H1 (cell line): ENCODE measurements at regions not wholly inside any gene's neighbourhood (a gene's known extent, or its start where the extent isn't known, plus 50 kb on each side); places are given as distances from the start of the nearest gene placed in this dataset.

ENCODE experiments used
- CTCF ChIA-PET: fragments of 300-600 bp; sonication (Branson Sonifier 250); formaldehyde crosslinking; loops from one replicate; lab custom pipeline; 2021; ENCODE audit not compliant: partially characterized antibody; lab: Charles Lee
- POLR2A ChIA-PET: fragments of 300-600 bp; sonication (Branson Sonifier 250); formaldehyde crosslinking; loops from one replicate; lab custom pipeline; 2021; ENCODE audit warnings: inconsistent platforms; ENCODE audit not compliant: partially characterized antibody; lab: Charles Lee
- DNase-seq, 2 experiments: peaks; one replicate each; pipeline versions ENCODE4 v3.0.0 to v3.0.0-alpha.2; 2010 to 2022; ENCODE audit warnings: low spot score in 2 of 2, low read depth in 1 of 2, mixed read lengths in 1 of 2
- FAIRE-seq: peaks from 2 replicates; lab custom pipeline; 2011; peaks lifted over from hg19 to GRCh38; lab: Jason Lieb, UNC
- H2AFZ ChIP-seq: 2 replicates; pipeline ENCODE4 v1.8.1; 2012; ENCODE audit warnings: low read length, inconsistent platforms
- H2AK5ac ChIP-seq: 2 replicates; pipeline ENCODE4 v1.6.1; 2013; ENCODE audit warnings: low read depth, low read length
- H2BK120ac ChIP-seq: replicated peaks from 2 replicates; pipeline ENCODE3; 2013; ENCODE audit warnings: low read depth, low read length, inconsistent platforms
- H2BK12ac ChIP-seq: 2 replicates; pipeline ENCODE4 v1.6.1; 2013; ENCODE audit warnings: low read depth, low read length
- H2BK15ac ChIP-seq: 2 replicates; pipeline ENCODE4 v1.6.1; 2013; ENCODE audit warnings: low read length
- H2BK20ac ChIP-seq: 2 replicates; pipeline ENCODE4 v1.6.1; 2013; ENCODE audit warnings: low read length
- H2BK5ac ChIP-seq: 2 replicates; pipeline ENCODE4 v1.6.1; 2013; ENCODE audit warnings: low read depth, low read length
- H3K14ac ChIP-seq: 2 replicates; pipeline ENCODE4 v1.6.1; 2013; ENCODE audit warnings: inconsistent platforms; ENCODE audit not compliant: insufficient read length
- H3K18ac ChIP-seq: 2 replicates; pipeline ENCODE4 v1.6.1; 2013; ENCODE audit warnings: low read length; ENCODE audit errors: extremely low read depth
- H3K23ac ChIP-seq: 2 replicates; pipeline ENCODE4 v1.6.1; 2013; ENCODE audit warnings: inconsistent platforms; ENCODE audit not compliant: insufficient read length
- H3K23me2 ChIP-seq: 2 replicates; pipeline ENCODE4 v1.6.1; 2013; ENCODE audit warnings: low read depth, low read length
- H3K27ac ChIP-seq: 2 replicates; pipeline ENCODE4 v1.6.1; 2011; ENCODE audit warnings: low read depth, low read length, inconsistent platforms
- H3K27me3 ChIP-seq, 4 experiments: replicated peaks in 1 of 4; 1 replicate in 1 of 4; 2 replicates in 3 of 4; pipeline versions ENCODE4 v1.6.1 to v1.8.1; 2011 to 2013; ENCODE audit warnings: low read length in 3 of 4, mild to moderate bottlenecking in 3 of 4, inconsistent platforms in 2 of 4, mixed read lengths in 2 of 4, moderate library complexity in 1 of 4; ENCODE audit not compliant: control insufficient read depth in 3 of 4, insufficient read depth in 3 of 4; ENCODE audit errors: extremely low read depth in 1 of 4
- H3K36me3 ChIP-seq, 4 experiments: 2 replicates each; pipeline versions ENCODE4 v1.6.1 to v1.8.1; 2011 to 2013; ENCODE audit warnings: mild to moderate bottlenecking in 4 of 4, low read length in 3 of 4, moderate library complexity in 2 of 4, control low read depth in 1 of 4, inconsistent platforms in 1 of 4; ENCODE audit not compliant: insufficient read depth in 4 of 4, control insufficient read depth in 2 of 4
- H3K4ac ChIP-seq: replicated peaks from 2 replicates; pipeline ENCODE3; 2013; ENCODE audit warnings: low read length, low read depth, mixed read lengths, inconsistent platforms; ENCODE audit not compliant: insufficient read length
- H3K4me1 ChIP-seq, 4 experiments: replicated peaks in 1 of 4; 1 replicate in 1 of 4; 2 replicates in 3 of 4; pipeline versions ENCODE4 v1.6.1 to v1.8.1; 2011 to 2013; ENCODE audit warnings: low read length in 3 of 4, inconsistent platforms in 2 of 4, mixed read lengths in 1 of 4; ENCODE audit not compliant: insufficient read depth in 4 of 4, control insufficient read depth in 3 of 4
- H3K4me2 ChIP-seq, 2 experiments: 2 replicates each; pipeline versions ENCODE4 v1.6.1 to v1.8.1; 2011 to 2013; ENCODE audit warnings: low read depth in 2 of 2, low read length in 2 of 2, control low read depth in 1 of 2, inconsistent platforms in 1 of 2, mild to moderate bottlenecking in 1 of 2; ENCODE audit not compliant: insufficient read depth in 1 of 2
- H3K4me3 ChIP-seq, 4 experiments: fragments of 200-600, 300-600 bp in 1 of 4; sonication (generic), shearing (Covaris generic), sonication (Bioruptor Twin) in 1 of 4; 2 replicates each; pipeline versions ENCODE4 v1.5.1 to v1.8.1; 2011 to 2016; ENCODE audit warnings: low read length in 4 of 4, low read depth in 3 of 4, control low read depth in 2 of 4, inconsistent platforms in 2 of 4, mild to moderate bottlenecking in 2 of 4, mixed read lengths in 1 of 4, moderate library complexity in 1 of 4; ENCODE audit not compliant: insufficient read depth in 2 of 4; ENCODE audit errors: extremely low read depth in 1 of 4
- H3K56ac ChIP-seq: replicated peaks from 2 replicates; pipeline ENCODE3; 2013; ENCODE audit warnings: low read depth, mild to moderate bottlenecking, mixed read lengths, low read length, inconsistent platforms; ENCODE audit not compliant: insufficient read length
- H3K79me1 ChIP-seq: 2 replicates; pipeline ENCODE4 v1.6.1; 2013; ENCODE audit warnings: low read depth, low read length, control low read depth
- H3K79me2 ChIP-seq, 2 experiments: 2 replicates each; pipeline versions ENCODE4 v1.6.1 to v1.8.1; 2012 to 2013; ENCODE audit warnings: low read length in 2 of 2, mild to moderate bottlenecking in 2 of 2, inconsistent platforms in 1 of 2; ENCODE audit not compliant: insufficient read depth in 2 of 2, control insufficient read depth in 1 of 2
- H3K9ac ChIP-seq, 4 experiments: replicated peaks in 1 of 4; 1 replicate in 1 of 4; 2 replicates in 3 of 4; pipeline versions ENCODE4 v1.6.1 to v1.8.1; 2011 to 2013; ENCODE audit warnings: low read depth in 3 of 4, low read length in 3 of 4, control low read depth in 2 of 4, mild to moderate bottlenecking in 2 of 4, moderate library complexity in 2 of 4, inconsistent platforms in 1 of 4; ENCODE audit errors: extremely low read depth in 1 of 4
- H3K9me3 ChIP-seq, 2 experiments: 2 replicates each; pipeline versions ENCODE4 v1.6.1 to v1.8.1; 2012 to 2013; ENCODE audit warnings: mild to moderate bottlenecking in 2 of 2, moderate library complexity in 2 of 2, control low read depth in 1 of 2, inconsistent platforms in 1 of 2, low read depth in 1 of 2, low read length in 1 of 2, mixed read lengths in 1 of 2; ENCODE audit not compliant: insufficient read depth in 2 of 2
- H4K20me1 ChIP-seq, 2 experiments: replicated peaks in 1 of 2; 2 replicates each; pipeline versions ENCODE3 to v1.8.1; 2011 to 2013; ENCODE audit warnings: inconsistent platforms in 2 of 2, low read length in 2 of 2, mild to moderate bottlenecking in 1 of 2; ENCODE audit not compliant: insufficient read depth in 2 of 2, control insufficient read depth in 1 of 2
- H4K5ac ChIP-seq: 2 replicates; pipeline ENCODE4 v1.6.1; 2013; ENCODE audit warnings: low read length, low read depth, mixed read lengths, inconsistent platforms; ENCODE audit not compliant: insufficient read length
- H4K8ac ChIP-seq: 2 replicates; pipeline ENCODE4 v1.8.0; 2013; ENCODE audit warnings: mild to moderate bottlenecking, moderate library complexity, low read length, inconsistent platforms; ENCODE audit not compliant: insufficient read depth; ENCODE audit errors: extremely low read depth
- H4K91ac ChIP-seq: replicated peaks from 2 replicates; pipeline ENCODE3; 2013; ENCODE audit warnings: low read length, mixed read lengths, inconsistent platforms; ENCODE audit not compliant: insufficient read length
- ATF3 ChIP-seq: IDR thresholded peaks from 2 replicates; pipeline ENCODE4 v1.6.1; 2011; ENCODE audit warnings: low read depth, mild to moderate bottlenecking, low read length; ENCODE audit not compliant: insufficient read depth
- CBX8 ChIP-seq: fragments of 300-800, 300-1000 bp; sonication (generic); IDR thresholded peaks from 2 replicates; pipeline ENCODE4 v1.7.1; 2016; ENCODE audit warnings: low read depth, low read length, borderline replicate concordance
- EP300 ChIP-seq, 2 experiments: IDR thresholded peaks; 1 replicate in 1 of 2; 2 replicates in 1 of 2; pipeline ENCODE4 v1.6.1; 2011 to 2012; ENCODE audit warnings: low read depth in 2 of 2, low read length in 2 of 2, mild to moderate bottlenecking in 2 of 2, borderline replicate concordance in 1 of 2, inconsistent platforms in 1 of 2, moderate library complexity in 1 of 2
- KDM1A ChIP-seq: fragments of 200-600, 300-600 bp; sonication (generic); IDR thresholded peaks from 2 replicates; pipeline ENCODE4 v1.7.1; 2016; ENCODE audit warnings: mild to moderate bottlenecking, low read length, borderline replicate concordance
- POLR2AphosphoS5 ChIP-seq: IDR thresholded peaks from 2 replicates; pipeline ENCODE4 v1.6.1; 2011; ENCODE audit warnings: low read depth, low read length
- RBBP5 ChIP-seq: IDR thresholded peaks from 2 replicates; pipeline ENCODE4 v1.7.1; 2012; ENCODE audit warnings: low read depth, mild to moderate bottlenecking, inconsistent platforms, low read length, moderate library complexity, borderline replicate concordance
- SP2 ChIP-seq: IDR thresholded peaks from 2 replicates; pipeline ENCODE4 v1.6.1; 2012; ENCODE audit warnings: mild to moderate bottlenecking, low read length, inconsistent platforms
- TAF1 ChIP-seq: IDR thresholded peaks from 2 replicates; pipeline ENCODE4 v1.6.1; 2011; ENCODE audit warnings: mild to moderate bottlenecking, low read depth, low read length
- TAF7 ChIP-seq: optimal IDR thresholded peaks from 2 replicates; pipeline ENCODE3; 2011; ENCODE audit warnings: low read depth, mild to moderate bottlenecking, inconsistent platforms, low read length, moderate library complexity, borderline replicate concordance
- WGBS, 2 experiments: shearing (Covaris generic) in 1 of 2; methylation state at CpG; one replicate each; pipeline versions ENCODE4 v1.1.6 to v1.1.7; 2013 to 2015; ENCODE audit warnings: low lambda C conversion rate in 2 of 2, mixed read lengths in 2 of 2, inconsistent platforms in 1 of 2, low coverage in 1 of 2, missing lambda C conversion rate in 1 of 2; ENCODE audit not compliant: insufficient replicate concordance in 2 of 2, insufficient coverage in 1 of 2, insufficient read length in 1 of 2; ENCODE audit errors: extremely low coverage in 1 of 2, missing lambda C conversion rate in 1 of 2; 5-methylcytosine and 5-hydroxymethylcytosine counted together

- H4K5ac ChIP-seq = no peak overlapping the region
- no peak overlapping the region for H2BK120ac ChIP-seq
- no peaks in the 10 kb centered on the region for H3K9me3 ChIP-seq
- no peak overlapping the region for H3K9ac ChIP-seq
- H2BK5ac ChIP-seq = no peak overlapping the region
- H3K4me3 ChIP-seq = no peak overlapping the region
- no peak overlapping the region for H4K91ac ChIP-seq
- 92% methylated on average over 3 of the region's 3 CpGs; no CpG with 5 or more reads in 1 of the 2 experiments for WGBS, 2 experiments
- no peaks in the 10 kb centered on the region for H3K79me1 ChIP-seq
- no peak overlapping the region for H3K56ac ChIP-seq
- no peak overlapping the region for H2BK12ac ChIP-seq
- H3K79me2 ChIP-seq = no peaks in the 10 kb centered on the region
- no peak overlapping the region for H3K23ac ChIP-seq
- H2AFZ ChIP-seq = no peak overlapping the region
- H3K27me3 ChIP-seq = no peaks in the 10 kb centered on the region; a peak in 1 of 7 replicates
- POLR2A ChIA-PET = interaction anchor here (0.9 to 1.5 kb wide), 2 partner anchors 9 to 46 kb away, joined by 3 read pairs; no protein-coding TSS in a partner anchor
- no peak overlapping the region for H3K4ac ChIP-seq
- H3K18ac ChIP-seq = no peak overlapping the region
- H2AK5ac ChIP-seq = no peak overlapping the region
- CTCF ChIA-PET = interaction anchor here (0.7 to 2.4 kb wide), 8 partner anchors 10 to 362 kb away, joined by 3 to 13 read pairs (median 3); no protein-coding TSS in a partner anchor
- TF ChIP-seq SP2 = no peak
- TF ChIP-seq RBBP5 = no peak
- TF ChIP-seq EP300 (IDR thresholded peaks at IDR 0.05; ENCODE audit: borderline replicate concordance in 1 of 2, low read depth in 2 of 2, low read length in 2 of 2) = no peak
- no peak for TF ChIP-seq TAF7
- TF ChIP-seq CBX8 = no peak
- TF ChIP-seq ATF3 = no peak
- TF ChIP-seq TAF1 = no peak
- TF ChIP-seq KDM1A = no peak
- no peak for TF ChIP-seq POLR2AphosphoS5
- TF ChIP-seq, all 59 proteins: peak for 0
- H3K27ac ChIP-seq = no peak overlapping the region
- DNase-seq = no peak
- H3K4me2 ChIP-seq = no peak overlapping the region
- H3K36me3 ChIP-seq = no peaks in the 10 kb centered on the region
- H3K23me2 ChIP-seq = no peaks in the 10 kb centered on the region
- H3K4me1 ChIP-seq = peaks cover 0 to 4% (median 0%) of the 10 kb centered on the region in 4 experiments; a peak in 1 of 7 replicates
- no peak overlapping the region for H2BK15ac ChIP-seq
- no peak overlapping the region for H3K14ac ChIP-seq
- no peaks in the 10 kb centered on the region for H4K20me1 ChIP-seq
- H2BK20ac ChIP-seq = no peak overlapping the region
- FAIRE-seq = no peak
- no peak overlapping the region for H4K8ac ChIP-seq
Measured at GRCh38 chr6:44028789-44029310, 98.4 kb downstream of the MRPL14 start.
